Neural cell (in vitro differentiated cells): ENCODE measurements at regions not wholly inside any gene's neighbourhood (a gene's known extent, or its start where the extent isn't known, plus 50 kb on each side); places are given as distances from the start of the nearest gene placed in this dataset.

Experiments used
- EP300 ChIP-seq: fragments of 450-650 bp; conservative IDR thresholded peaks from 2 replicates; pipeline ENCODE4 v1.6.1; 2014; ENCODE audit warnings: antibody characterized with exemption, mild to moderate bottlenecking, moderate library complexity; ENCODE audit not compliant: poor library complexity, severe bottlenecking
- MXI1 ChIP-seq: fragments of 450-650 bp; conservative IDR thresholded peaks from 2 replicates; pipeline ENCODE4 v1.6.1; 2014; ENCODE audit warnings: antibody characterized with exemption, mild to moderate bottlenecking; ENCODE audit not compliant: poor library complexity, severe bottlenecking
- TAF1 ChIP-seq: IDR thresholded peaks from 2 replicates; pipeline ENCODE4 v1.6.1; 2012; ENCODE audit warnings: low read depth
- TF ChIP-seq, protein P1 (sequence below): fragments of 450-650 bp; IDR thresholded peaks from 2 replicates; pipeline ENCODE4 v1.5.1; 2014; ENCODE audit warnings: antibody characterized with exemption, mild to moderate bottlenecking, moderate library complexity; ENCODE audit not compliant: poor library complexity, severe bottlenecking

DNA sequence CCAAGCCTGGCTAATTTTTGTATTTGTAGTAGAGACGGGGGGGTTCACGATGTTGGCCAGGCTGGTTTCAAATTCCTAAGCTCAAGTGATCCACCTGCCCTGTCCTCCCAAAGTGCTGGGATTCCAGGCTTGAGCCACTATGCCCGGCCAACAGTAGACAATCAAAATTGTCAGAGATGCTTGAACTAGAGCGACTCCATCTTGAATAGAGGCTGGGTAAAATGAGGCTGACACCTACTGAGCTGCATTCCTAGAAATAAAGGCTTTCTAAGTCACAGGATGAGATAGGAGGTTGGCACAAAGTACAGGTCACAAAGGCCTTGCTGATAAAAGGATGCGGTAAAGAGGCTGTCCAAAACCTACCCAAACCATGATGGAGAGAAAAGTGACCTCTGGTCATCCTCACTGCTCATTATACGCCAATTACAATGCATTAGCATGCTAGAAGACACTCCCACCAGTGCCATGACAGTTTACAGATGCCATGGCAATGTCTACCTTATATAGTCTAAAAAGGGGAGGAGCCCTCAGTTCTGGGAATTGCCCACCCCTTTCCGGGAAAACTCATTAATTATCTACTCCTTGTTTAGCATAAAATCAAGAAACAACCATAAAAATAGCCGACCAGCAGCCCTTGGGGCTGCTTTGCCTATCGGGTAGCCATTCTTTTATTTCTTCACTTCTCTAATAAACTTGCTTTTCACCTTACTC lies 134.5 kb downstream of the BAMBI start:
- TF ChIP-seq, protein P1, sequence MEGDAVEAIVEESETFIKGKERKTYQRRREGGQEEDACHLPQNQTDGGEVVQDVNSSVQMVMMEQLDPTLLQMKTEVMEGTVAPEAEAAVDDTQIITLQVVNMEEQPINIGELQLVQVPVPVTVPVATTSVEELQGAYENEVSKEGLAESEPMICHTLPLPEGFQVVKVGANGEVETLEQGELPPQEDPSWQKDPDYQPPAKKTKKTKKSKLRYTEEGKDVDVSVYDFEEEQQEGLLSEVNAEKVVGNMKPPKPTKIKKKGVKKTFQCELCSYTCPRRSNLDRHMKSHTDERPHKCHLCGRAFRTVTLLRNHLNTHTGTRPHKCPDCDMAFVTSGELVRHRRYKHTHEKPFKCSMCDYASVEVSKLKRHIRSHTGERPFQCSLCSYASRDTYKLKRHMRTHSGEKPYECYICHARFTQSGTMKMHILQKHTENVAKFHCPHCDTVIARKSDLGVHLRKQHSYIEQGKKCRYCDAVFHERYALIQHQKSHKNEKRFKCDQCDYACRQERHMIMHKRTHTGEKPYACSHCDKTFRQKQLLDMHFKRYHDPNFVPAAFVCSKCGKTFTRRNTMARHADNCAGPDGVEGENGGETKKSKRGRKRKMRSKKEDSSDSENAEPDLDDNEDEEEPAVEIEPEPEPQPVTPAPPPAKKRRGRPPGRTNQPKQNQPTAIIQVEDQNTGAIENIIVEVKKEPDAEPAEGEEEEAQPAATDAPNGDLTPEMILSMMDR = no peak
- TF ChIP-seq MXI1 (no peak), EP300 (no peak), TAF1 (no peak)
